HCT116 (cell line): ENCODE measurements at regions not wholly inside any gene's neighbourhood (a gene's known extent, or its start where the extent isn't known, plus 50 kb on each side); places are given as distances from the start of the nearest gene placed in this dataset.

Experiments used
- ATAC-seq: fragments of 200-7000 bp; cut with Tn5 transposase; 2 replicates; pipeline ENCODE4 v1.9.1; 2020; ENCODE audit warnings: mild to moderate bottlenecking, moderate library complexity
- BruUV-seq: library from RNA; stranded (reverse); fragments of 400-500 nt; replicated peaks from 2 replicates; lab custom pipeline; 2021; lab: Mats Ljungman, UMichigan
- CTCF ChIA-PET: fragments of 300-600 bp; sonication (Branson Sonifier 250); formaldehyde crosslinking; loops from one replicate; lab custom pipeline; 2021; ENCODE audit warnings: antibody characterized with exemption; lab: Charles Lee
- POLR2A ChIA-PET: fragments of 300-600, 350-600 bp; sonication (Branson Sonifier 250); formaldehyde crosslinking; loops from one replicate; lab custom pipeline; 2021; ENCODE audit warnings: antibody characterized with exemption; lab: Charles Lee
- RAD21 ChIA-PET, 2 experiments: fragments of 300-600 bp; sonication (Branson Sonifier 250); formaldehyde crosslinking; loops; one replicate each; lab custom pipeline; 2023; ENCODE audit warnings: low total read pairs in 2 of 2; ENCODE audit not compliant: uncharacterized antibody in 2 of 2, unreplicated experiment in 2 of 2, low non-redundant PET in 1 of 2; lab: Charles Lee
- DNase-seq: peaks from one replicate; pipeline ENCODE4 v3.0.0-alpha.2; 2010; ENCODE audit warnings: low read depth, low spot score
- H2AFZ ChIP-seq: fragments of 200-600 bp; shearing (Covaris generic), sonication (generic); 2 replicates; pipeline ENCODE4 v1.6.1; 2017; ENCODE audit warnings: low read depth, mixed run types, mixed read lengths, antibody characterized with exemption, low read length; ENCODE audit not compliant: poor library complexity, severe bottlenecking
- H3K27ac ChIP-seq: 2 replicates; pipeline ENCODE4 v1.5.1; 2012; ENCODE audit warnings: low read depth, low read length
- H3K27me3 ChIP-seq: fragments of 200-600 bp; sonication (generic); 2 replicates; pipeline ENCODE4 v1.6.1; 2016; ENCODE audit warnings: mixed run types, low read length, mixed read lengths; ENCODE audit not compliant: insufficient read depth
- H3K36me3 ChIP-seq, 2 experiments: fragments of 200-500 bp in 1 of 2; fragments of 200-600 bp in 1 of 2; sonication (Bioruptor generic) in 1 of 2; sonication (generic) in 1 of 2; 2 replicates each; pipeline versions ENCODE4 v1.5.1 to v1.6.1; 2014 to 2016; ENCODE audit warnings: low read length in 2 of 2, inconsistent platforms in 1 of 2, mixed read lengths in 1 of 2, mixed run types in 1 of 2; ENCODE audit not compliant: insufficient read depth in 2 of 2, control insufficient read depth in 1 of 2
- H3K4me1 ChIP-seq, 2 experiments: fragments of 200-600 bp in 1 of 2; sonication (generic) in 1 of 2; 2 replicates each; pipeline versions ENCODE4 v1.5.1 to v1.6.1; 2012 to 2017; ENCODE audit warnings: low read length in 2 of 2, inconsistent platforms in 1 of 2, mild to moderate bottlenecking in 1 of 2, mixed read lengths in 1 of 2, mixed run types in 1 of 2, moderate library complexity in 1 of 2; ENCODE audit not compliant: insufficient read depth in 2 of 2, control insufficient read depth in 1 of 2
- H3K4me2 ChIP-seq: fragments of 200-600 bp; sonication (generic); 2 replicates; pipeline ENCODE4 v1.6.1; 2017; ENCODE audit warnings: mixed run types, low read length, mixed read lengths
- H3K4me3 ChIP-seq, 2 experiments: fragments of 200-600 bp in 1 of 2; sonication (generic) in 1 of 2; replicated peaks in 1 of 2; 2 replicates each; pipeline ENCODE4 v1.5.1; 2011 to 2016; ENCODE audit warnings: low read length in 2 of 2, control low read depth in 1 of 2, low read depth in 1 of 2, mild to moderate bottlenecking in 1 of 2, mixed read lengths in 1 of 2, mixed run types in 1 of 2
- H3K79me2 ChIP-seq: fragments of 200-600 bp; sonication (generic); 2 replicates; pipeline ENCODE4 v1.6.1; 2017; ENCODE audit warnings: mild to moderate bottlenecking, mixed run types, low read length, moderate library complexity, mixed read lengths; ENCODE audit not compliant: insufficient read depth
- H3K9ac ChIP-seq: fragments of 200-600 bp; sonication (generic); 2 replicates; pipeline ENCODE4 v1.6.1; 2016; ENCODE audit warnings: low read length, mixed read lengths
- H3K9me2 ChIP-seq: fragments of 200-600 bp; sonication (generic), shearing (Covaris generic); 2 replicates; pipeline ENCODE4 v1.6.1; 2017; ENCODE audit warnings: mixed run types, mild to moderate bottlenecking, moderate library complexity; ENCODE audit not compliant: insufficient read depth
- H3K9me3 ChIP-seq, 2 experiments: fragments of 200-500 bp in 1 of 2; fragments of 200-600 bp in 1 of 2; sonication (Bioruptor generic) in 1 of 2; sonication (generic) in 1 of 2; 2 replicates each; pipeline ENCODE4 v1.6.1; 2014 to 2017; ENCODE audit warnings: low read length in 2 of 2, mixed read lengths in 2 of 2, inconsistent platforms in 1 of 2, low read depth in 1 of 2, mild to moderate bottlenecking in 1 of 2, mixed run types in 1 of 2, moderate library complexity in 1 of 2; ENCODE audit not compliant: control insufficient read depth in 1 of 2, insufficient read depth in 1 of 2
- H4K20me1 ChIP-seq: fragments of 200-600 bp; sonication (generic), shearing (Covaris generic); 2 replicates; pipeline ENCODE4 v1.6.1; 2017; ENCODE audit warnings: mixed run types, mild to moderate bottlenecking, moderate library complexity; ENCODE audit not compliant: insufficient read depth
- ATF3 ChIP-seq: IDR thresholded peaks from 2 replicates; pipeline ENCODE4 v1.6.1; 2012
- CBX3 ChIP-seq: IDR thresholded peaks from 2 replicates; pipeline ENCODE4 v1.6.1; 2012; ENCODE audit warnings: low read depth
- CTCF ChIP-seq, 3 experiments: fragments of 200-600 bp in 1 of 3; sonication (generic) in 1 of 3; IDR thresholded peaks in 2 of 3; conservative IDR thresholded peaks in 1 of 3; 2 replicates each; pipeline ENCODE4 v1.5.1; 2012 to 2017; ENCODE audit warnings: low read depth in 2 of 3, low read length in 2 of 3, antibody characterized with exemption in 1 of 3, borderline replicate concordance in 1 of 3, control low read depth in 1 of 3, mild to moderate bottlenecking in 1 of 3, mixed read lengths in 1 of 3, mixed run types in 1 of 3, moderate library complexity in 1 of 3; ENCODE audit not compliant: insufficient read depth in 1 of 3
- EGR1 ChIP-seq: IDR thresholded peaks from 2 replicates; pipeline ENCODE4 v1.6.1; 2012; ENCODE audit warnings: low read depth
- ELF1 ChIP-seq: IDR thresholded peaks from 2 replicates; pipeline ENCODE4 v1.6.1; 2012; ENCODE audit warnings: low read depth, borderline replicate concordance
- EZH2 ChIP-seq: fragments of 200-600 bp; sonication (generic); IDR thresholded peaks from 2 replicates; pipeline ENCODE4 v1.6.1; 2017; ENCODE audit warnings: antibody characterized with exemption, mixed run types
- FOSL1 ChIP-seq: IDR thresholded peaks from 2 replicates; pipeline ENCODE4 v1.6.1; 2012; ENCODE audit warnings: low read depth
- JUND ChIP-seq: IDR thresholded peaks from 2 replicates; pipeline ENCODE4 v1.6.1; 2012
- MAX ChIP-seq: IDR thresholded peaks from 2 replicates; pipeline ENCODE4 v1.6.1; 2012
- POLR2A ChIP-seq: IDR thresholded peaks from 2 replicates; pipeline ENCODE4 v1.7.0; 2011; ENCODE audit warnings: borderline replicate concordance; ENCODE audit not compliant: insufficient read depth, insufficient read length; ENCODE audit errors: extremely low read depth
- POLR2AphosphoS5 ChIP-seq: IDR thresholded peaks from 2 replicates; pipeline ENCODE4 v1.6.1; 2011; ENCODE audit warnings: mild to moderate bottlenecking, low read depth, low read length, moderate library complexity
- RAD21 ChIP-seq: IDR thresholded peaks from 2 replicates; pipeline ENCODE4 v1.6.1; 2012; ENCODE audit warnings: low read depth, mild to moderate bottlenecking
- SIN3A ChIP-seq: IDR thresholded peaks from 2 replicates; pipeline ENCODE4 v1.6.1; 2012; ENCODE audit warnings: low read depth
- SRF ChIP-seq: IDR thresholded peaks from 2 replicates; pipeline ENCODE4 v1.6.1; 2012; ENCODE audit warnings: low read depth
- TCF7L2 ChIP-seq: IDR thresholded peaks from 2 replicates; pipeline ENCODE4 v1.7.0; 2011; ENCODE audit warnings: borderline replicate concordance, inconsistent platforms; ENCODE audit not compliant: insufficient read depth, insufficient read length; ENCODE audit errors: extremely low read depth
- YY1 ChIP-seq: IDR thresholded peaks from 2 replicates; pipeline ENCODE4 v1.6.1; 2011; ENCODE audit warnings: low read length, low read depth, moderate library complexity, mild to moderate bottlenecking; ENCODE audit not compliant: insufficient replicate concordance; ENCODE audit errors: extremely low read depth
- ZFX ChIP-seq: fragments of 450-650 bp; IDR thresholded peaks from 2 replicates; pipeline ENCODE4 v1.6.1; 2017
- ZNF274 ChIP-seq: fragments of 200-500 bp; sonication (Bioruptor generic); IDR thresholded peaks from 2 replicates; pipeline ENCODE4 v1.6.1; 2014; ENCODE audit warnings: mild to moderate bottlenecking, low read depth, low read length, inconsistent platforms
- intact Hi-C: fragments of 100-400 bp; cut with micrococcal nuclease; formaldehyde crosslinking; loops from 2 replicates; pipeline ENCODE4 v1.10.0; 2022
- TF ChIP-seq, protein P1 (sequence below): IDR thresholded peaks from 2 replicates; pipeline ENCODE4 v1.6.1; 2011; ENCODE audit warnings: mild to moderate bottlenecking, low read length, moderate library complexity; ENCODE audit not compliant: insufficient replicate concordance; ENCODE audit errors: extremely low read depth

DNA sequence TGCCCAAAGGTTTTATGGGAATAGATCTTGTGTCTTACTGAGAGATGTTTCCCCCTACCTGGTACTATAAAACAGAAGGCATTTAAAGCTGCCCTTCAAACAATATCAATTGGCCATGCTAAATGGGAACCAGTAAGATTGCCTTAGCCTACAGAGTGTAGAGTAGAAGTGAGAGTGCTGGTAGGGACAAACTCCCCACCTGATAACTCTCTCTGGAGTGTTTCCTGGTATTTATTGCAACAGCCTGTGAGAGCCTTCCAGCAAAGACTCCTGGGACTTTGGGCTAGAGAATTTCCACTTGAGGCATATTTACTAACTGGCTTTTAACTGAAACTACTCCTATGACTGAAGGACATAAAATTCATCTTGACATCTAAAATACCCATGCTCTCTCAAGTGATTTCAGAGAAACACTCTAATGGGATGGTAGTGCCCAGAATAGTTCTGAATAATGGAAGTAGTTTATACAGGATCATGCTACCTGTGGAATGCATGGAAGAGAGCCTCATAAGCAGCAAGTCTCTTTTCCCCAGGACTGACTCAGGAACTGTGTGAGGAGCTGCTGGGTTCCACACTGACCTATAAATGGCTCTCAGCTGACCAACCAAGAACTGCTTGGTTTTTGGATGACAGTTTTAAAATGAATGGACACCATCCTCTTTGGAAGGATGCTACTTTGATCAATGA lies 132.7 kb upstream of the SLITRK5 start:
- intact Hi-C loops, result no loop called here
- Histone ChIP-seq H3K27ac (no peak overlapping the region), H3K9me3 (no peaks in the 10 kb centered on the region), H3K79me2 (no peaks in the 10 kb centered on the region), H3K4me1 (no peaks in the 10 kb centered on the region), H2AFZ (no peak overlapping the region), H3K27me3 (no peaks in the 10 kb centered on the region), H3K9ac (no peak overlapping the region), H3K4me2 (no peak overlapping the region), H3K4me3 (no peak overlapping the region), H3K36me3 (no peaks in the 10 kb centered on the region), H3K9me2 (no peaks in the 10 kb centered on the region), H4K20me1 (no peaks in the 10 kb centered on the region)
- no TSS peak for BruUV-seq
- RAD21 ChIA-PET, result no interaction called here
- ATAC-seq (no peak), DNase-seq (no peak)
- CTCF ChIA-PET, result no interaction called here
- TF ChIP-seq ELF1 (no peak), TCF7L2 (no peak), ATF3 (no peak), POLR2A (no peak), JUND (no peak), EGR1 (no peak), ZFX (no peak), CTCF (IDR thresholded peaks at IDR 0.05 in 2 of 3, conservative IDR thresholded peaks at IDR 0.05 in 1 of 3; ENCODE audit: borderline replicate concordance in 1 of 3, insufficient read depth in 1 of 3, low read depth in 2 of 3, low read length in 2 of 3) (no peak), MAX (no peak), POLR2AphosphoS5 (no peak), SIN3A (no peak), EZH2 (no peak), ZNF274 (no peak), YY1 (no peak), CBX3 (no peak), FOSL1 (no peak), RAD21 (no peak), SRF (no peak)
- TF ChIP-seq, protein P1, sequence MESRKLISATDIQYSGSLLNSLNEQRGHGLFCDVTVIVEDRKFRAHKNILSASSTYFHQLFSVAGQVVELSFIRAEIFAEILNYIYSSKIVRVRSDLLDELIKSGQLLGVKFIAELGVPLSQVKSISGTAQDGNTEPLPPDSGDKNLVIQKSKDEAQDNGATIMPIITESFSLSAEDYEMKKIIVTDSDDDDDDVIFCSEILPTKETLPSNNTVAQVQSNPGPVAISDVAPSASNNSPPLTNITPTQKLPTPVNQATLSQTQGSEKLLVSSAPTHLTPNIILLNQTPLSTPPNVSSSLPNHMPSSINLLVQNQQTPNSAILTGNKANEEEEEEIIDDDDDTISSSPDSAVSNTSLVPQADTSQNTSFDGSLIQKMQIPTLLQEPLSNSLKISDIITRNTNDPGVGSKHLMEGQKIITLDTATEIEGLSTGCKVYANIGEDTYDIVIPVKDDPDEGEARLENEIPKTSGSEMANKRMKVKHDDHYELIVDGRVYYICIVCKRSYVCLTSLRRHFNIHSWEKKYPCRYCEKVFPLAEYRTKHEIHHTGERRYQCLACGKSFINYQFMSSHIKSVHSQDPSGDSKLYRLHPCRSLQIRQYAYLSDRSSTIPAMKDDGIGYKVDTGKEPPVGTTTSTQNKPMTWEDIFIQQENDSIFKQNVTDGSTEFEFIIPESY, result no peak
- POLR2A ChIA-PET, result no interaction called here
